ENCODE measurements at regions not wholly inside any gene's neighbourhood (a gene's known extent, or its start where the extent isn't known, plus 50 kb on each side); places are given as distances from the start of the nearest gene placed in this dataset.

- DNase-seq = no peak
These were observed 501.2 kb downstream of the SHISA9 start for GRCh38 chr16:13402601-13403000.

GRCh38 chr16:13403326-13403725, 501.9 kb downstream of the SHISA9 start:
- DNase-seq = no peak

- DNase-seq = no peak
These were observed 505.8 kb upstream of the ERCC4 start for GRCh38 chr16:13414154-13414553.

- no peak for DNase-seq
These were observed 500.4 kb upstream of the ERCC4 start for GRCh38 chr16:13419589-13419988.

- DNase-seq = no peak
These were observed 498.2 kb upstream of the ERCC4 start for GRCh38 chr16:13421726-13422125.

- no peak for DNase-seq
These were observed 494.1 kb upstream of the ERCC4 start for GRCh38 chr16:13425836-13426235.

- DNase-seq = no peak
These were observed 493.7 kb upstream of the ERCC4 start for GRCh38 chr16:13426269-13426668.

- no peak for DNase-seq
These were observed 493.2 kb upstream of the ERCC4 start for GRCh38 chr16:13426736-13427135.

GRCh38 chr16:13427943-13428342, 492.0 kb upstream of the ERCC4 start:
- no peak for DNase-seq

- no peak for DNase-seq
These were observed 490.5 kb upstream of the ERCC4 start for GRCh38 chr16:13429416-13429815.

GRCh38 chr16:13435415-13435814, 484.5 kb upstream of the ERCC4 start:
- DNase-seq = no peak

GRCh38 chr16:13435873-13436474, 484.0 kb upstream of the ERCC4 start:
- no peak for DNase-seq

- DNase-seq = no peak
These were observed 483.1 kb upstream of the ERCC4 start for GRCh38 chr16:13436641-13437412.

GRCh38 chr16:13437413-13437795, 482.6 kb upstream of the ERCC4 start:
- no peak for DNase-seq

- no peak for DNase-seq
These were observed 481.9 kb upstream of the ERCC4 start for GRCh38 chr16:13438064-13438463.

GRCh38 chr16:13439766-13440165, 480.2 kb upstream of the ERCC4 start:
- no peak for DNase-seq

- no peak for DNase-seq
These were observed 478.3 kb upstream of the ERCC4 start for GRCh38 chr16:13441675-13442074.

GRCh38 chr16:13448346-13448745, 471.6 kb upstream of the ERCC4 start:
- no peak for DNase-seq

GRCh38 chr16:13453325-13453724, 466.6 kb upstream of the ERCC4 start:
- DNase-seq = no peak

GRCh38 chr16:13453938-13454553, 465.9 kb upstream of the ERCC4 start:
- peak in 1 of 2 experiments; percentile 17 for DNase-seq

- no peak for DNase-seq
These were observed 456.3 kb upstream of the ERCC4 start for GRCh38 chr16:13463619-13464018.

GRCh38 chr16:13471036-13471435, 448.9 kb upstream of the ERCC4 start:
- DNase-seq = no peak

- DNase-seq = no peak
These were observed 441.0 kb upstream of the ERCC4 start for GRCh38 chr16:13478991-13479390.

GRCh38 chr16:13479549-13479948, 440.4 kb upstream of the ERCC4 start:
- no peak for DNase-seq
